EL (cell line): ENCODE measurements at regions not wholly inside any gene's neighbourhood (a gene's known extent, or its start where the extent isn't known, plus 50 kb on each side); places are given as distances from the start of the nearest gene placed in this dataset.

Source experiments
- DNase-seq: peaks from one replicate; pipeline ENCODE4 v3.0.0-alpha.2; 2016

DNA sequence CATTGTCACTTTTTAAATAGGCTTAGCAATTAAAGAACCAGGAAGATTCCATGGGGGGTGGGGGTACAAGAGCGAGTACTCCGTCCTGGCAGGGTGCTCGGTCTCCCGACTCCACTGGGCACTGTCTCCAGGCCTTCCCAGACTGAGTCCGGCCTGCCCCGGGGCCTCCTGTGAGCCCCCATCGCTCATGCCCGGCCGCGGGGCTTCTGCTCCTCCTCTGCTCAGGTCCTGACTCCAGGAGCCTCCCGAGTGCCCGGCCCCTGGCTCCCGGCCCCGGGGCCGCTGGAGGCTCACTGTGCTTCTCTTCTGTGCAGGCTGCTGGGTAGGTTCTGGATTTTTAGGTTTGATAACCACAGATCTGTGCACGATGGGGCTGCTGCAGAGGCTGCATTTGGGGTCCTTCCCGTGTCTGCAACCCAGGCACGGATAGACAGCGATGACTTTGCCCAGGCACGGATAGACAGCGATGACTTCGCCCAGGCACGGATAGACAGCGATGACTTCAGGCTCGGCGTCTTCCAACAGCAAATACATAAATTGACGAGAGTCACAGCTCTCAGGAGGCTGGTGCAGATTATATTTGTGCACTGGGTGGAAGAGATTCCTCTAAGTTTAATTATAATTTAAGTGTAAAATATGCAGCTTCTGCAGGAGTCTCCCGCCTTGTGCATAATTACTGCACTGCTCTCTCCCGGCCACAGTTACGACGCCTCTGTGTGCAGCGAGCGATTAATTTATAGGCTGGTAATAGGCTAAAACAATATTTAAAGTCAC is 74.8 kb upstream of the RXRA start:
- DNase-seq: no peak

DNA sequence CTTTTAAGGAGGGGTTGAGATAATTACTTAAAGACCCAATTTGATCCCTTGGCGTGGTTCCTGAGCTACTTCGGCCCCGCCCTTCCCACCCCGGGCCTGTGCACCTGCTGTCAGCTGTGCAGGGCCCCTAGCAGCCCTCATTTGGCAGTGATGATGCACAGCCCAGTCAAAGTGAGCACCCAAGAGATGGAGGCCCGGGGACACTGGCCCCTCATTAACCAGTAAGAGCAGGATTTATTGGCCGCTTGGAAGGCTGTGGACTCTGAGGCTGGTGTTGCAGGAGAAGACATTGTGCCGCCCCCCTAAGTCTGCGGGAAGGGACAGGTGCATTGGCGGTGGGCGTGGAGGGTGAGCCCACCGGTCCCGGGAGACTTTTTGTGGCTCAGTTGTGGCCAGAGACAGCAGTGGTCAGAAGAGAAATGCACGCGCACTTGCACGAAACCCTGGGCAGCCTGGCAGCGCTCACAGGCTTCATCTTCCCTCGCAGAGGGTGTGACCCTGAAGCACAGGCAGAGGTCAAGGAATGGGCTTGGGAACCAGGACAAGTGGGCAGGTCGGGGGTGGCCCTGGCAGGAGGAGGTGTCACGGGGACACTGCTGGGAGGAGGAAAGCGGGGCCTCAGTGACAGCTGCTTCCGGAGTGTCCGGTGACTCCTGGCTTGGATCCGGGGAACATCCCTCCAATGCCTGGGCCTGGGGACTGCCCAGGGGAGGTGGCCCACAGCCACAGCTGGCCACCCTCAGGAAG is 74.0 kb upstream of the RXRA start:
- DNase-seq: no peak

DNA sequence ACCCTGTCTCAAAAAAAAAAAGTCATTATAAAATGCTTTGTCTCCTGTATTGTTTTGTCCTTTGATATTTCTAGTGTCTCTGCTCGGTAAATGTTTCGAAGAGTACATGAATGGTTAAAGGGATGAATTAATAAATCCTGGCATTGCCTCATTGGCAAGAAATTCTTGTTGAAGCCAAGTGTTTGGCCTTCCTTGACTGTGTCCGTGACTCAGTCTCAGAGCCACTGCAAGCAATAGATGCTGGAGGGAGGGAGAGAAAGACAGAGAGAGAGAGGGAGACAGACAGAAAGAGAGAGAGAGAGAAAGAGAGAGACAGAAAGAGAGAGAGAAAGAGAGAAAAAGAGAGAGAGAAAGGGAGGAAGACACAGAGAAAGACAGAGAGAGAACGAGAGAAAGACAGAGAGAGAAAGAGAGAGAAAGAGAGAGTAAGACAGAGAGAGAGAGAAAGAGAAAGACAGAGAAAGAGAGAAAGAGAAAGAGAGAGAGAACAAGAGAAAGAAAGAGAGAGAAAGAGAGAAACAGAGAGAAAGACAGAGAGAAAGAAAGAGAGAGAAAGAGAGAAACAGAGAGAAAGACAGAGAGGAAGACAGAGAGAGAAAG is 72.5 kb upstream of the RXRA start:
- no peak for DNase-seq

DNA sequence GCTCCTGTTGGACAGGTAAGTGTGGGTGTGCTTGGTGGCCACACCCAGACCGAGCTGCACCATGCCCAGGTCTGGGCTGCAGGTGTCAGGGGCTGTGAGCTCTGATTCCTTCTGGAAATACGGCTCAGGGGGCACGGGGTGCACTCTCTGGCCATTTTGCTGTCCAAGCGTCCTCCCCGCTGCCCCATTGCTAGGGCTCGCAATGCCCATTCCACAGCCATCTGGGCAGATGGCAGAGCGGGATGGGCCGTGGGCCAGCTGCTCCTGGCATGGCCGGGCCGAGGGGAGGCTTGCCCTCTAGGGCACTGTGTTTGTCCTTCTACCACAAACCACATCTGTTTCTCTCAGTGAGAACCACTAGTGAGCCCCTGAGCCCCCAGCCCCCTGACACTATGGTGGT is 67.9 kb upstream of the RXRA start:
- DNase-seq: no peak

DNA sequence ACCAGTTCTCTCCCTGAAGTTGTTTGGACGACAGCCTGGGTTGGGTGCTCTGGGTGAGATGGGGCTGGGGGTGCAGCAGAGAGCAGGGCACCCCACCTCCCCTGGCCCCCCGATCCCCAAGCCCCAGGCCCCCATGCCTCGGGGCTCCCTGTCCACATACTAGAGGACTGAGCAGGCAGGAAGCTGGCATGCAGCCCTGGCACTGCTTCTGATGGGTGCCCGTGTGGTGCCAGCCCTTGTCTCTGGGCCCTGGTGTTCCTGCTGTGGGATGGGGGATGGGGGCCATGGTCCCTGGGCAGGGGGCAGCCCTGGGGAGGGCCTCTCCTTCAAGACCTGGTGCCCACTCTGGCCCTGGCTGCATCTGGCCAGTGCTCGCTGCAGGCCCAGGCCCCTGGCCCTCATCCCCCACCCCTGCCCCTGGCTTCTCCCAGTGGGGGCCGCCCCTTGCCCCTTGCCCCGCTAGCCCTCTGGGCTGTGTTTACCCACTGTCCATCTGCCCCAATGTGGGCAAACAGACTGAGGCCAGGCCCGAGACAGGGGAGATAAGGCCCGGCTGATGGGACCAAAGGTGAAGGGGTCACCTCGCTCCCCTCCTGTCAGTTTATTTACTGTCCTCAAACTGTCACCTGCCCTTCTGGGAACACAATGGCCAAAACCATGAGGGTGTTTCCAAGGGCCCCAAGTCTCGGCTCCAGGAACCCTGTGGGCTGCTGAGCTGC is 67.3 kb upstream of the RXRA start:
- DNase-seq: no peak

DNA sequence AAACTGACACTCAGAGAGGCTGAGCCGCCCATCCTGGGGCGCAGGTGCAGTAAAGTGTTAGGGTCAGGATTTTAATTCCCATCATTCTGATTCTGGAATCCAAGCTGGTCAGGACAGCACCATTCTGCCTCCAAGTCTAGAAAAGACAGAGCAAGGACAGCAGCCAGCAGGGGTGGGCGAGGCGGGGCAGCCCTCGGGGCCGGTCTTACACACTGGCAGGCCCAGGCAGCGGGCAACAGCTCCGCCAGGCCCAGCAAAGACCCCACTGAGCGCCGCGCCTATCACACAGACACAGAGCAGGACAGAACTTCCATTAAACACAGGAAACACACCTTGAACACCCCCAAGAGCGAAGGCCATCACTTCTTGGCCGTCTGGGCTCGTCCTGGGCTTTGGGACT is 66.5 kb upstream of the RXRA start:
- no peak for DNase-seq

DNA sequence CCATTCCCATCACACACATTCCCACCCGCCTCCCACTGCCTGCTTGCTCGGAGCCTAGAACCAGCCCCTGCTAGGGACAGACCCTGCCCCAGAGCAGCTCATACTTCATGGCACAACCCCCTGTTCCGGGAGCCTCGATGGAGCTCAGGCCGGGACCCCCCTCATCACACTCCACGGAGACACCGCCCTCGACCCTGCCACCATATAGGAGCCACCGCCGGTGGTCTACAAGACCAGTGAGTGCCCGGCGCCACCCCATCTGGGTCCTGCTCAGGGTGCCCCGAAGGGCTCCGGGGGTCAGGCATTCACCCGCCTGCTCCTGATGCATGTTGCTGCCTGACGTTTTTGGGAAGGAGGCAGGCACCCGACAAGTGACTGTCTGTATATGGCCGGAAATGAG is 65.5 kb upstream of the RXRA start:
- DNase-seq: no peak

DNA sequence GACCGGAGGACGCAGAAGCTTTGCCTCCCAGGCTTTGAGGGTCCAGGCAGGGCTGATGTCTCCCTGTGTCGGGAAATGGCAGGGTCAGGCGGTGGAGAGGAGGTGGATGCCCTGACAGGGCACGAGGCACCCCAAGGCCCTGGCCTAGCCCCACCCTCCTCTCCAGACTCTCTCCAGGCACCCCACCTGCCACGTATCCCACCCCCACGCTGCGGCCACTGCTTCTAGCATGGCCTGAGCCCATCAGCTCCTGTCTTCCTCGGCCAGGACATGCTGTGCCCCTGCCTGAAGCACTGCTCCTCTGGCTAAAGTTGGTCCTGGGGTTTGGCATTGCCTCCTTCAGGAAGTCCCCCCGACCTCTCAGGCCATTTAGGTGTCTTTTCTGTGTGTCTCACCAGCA is 64.2 kb upstream of the RXRA start:
- no peak for DNase-seq

DNA sequence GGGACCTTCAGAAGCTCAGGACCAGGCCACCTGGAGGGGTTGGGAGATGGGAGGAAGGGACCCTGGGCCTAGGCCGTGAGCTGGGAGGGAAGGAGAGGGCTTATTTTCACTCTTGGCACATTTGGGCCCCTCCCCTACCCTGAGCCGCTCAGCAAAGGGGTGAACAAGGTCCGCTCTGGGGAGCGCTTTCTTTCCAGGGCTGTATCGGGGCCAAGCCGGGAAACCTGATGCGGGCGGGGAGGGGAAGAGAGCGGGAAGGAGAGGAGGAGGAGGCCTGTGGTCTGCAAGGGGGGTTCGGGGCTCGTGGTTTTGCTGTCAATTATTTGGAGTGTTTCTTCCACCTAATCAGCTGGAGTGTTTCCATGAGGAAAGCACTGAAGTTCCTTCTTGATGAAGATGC is 62.7 kb upstream of the RXRA start:
- DNase-seq: no peak

DNA sequence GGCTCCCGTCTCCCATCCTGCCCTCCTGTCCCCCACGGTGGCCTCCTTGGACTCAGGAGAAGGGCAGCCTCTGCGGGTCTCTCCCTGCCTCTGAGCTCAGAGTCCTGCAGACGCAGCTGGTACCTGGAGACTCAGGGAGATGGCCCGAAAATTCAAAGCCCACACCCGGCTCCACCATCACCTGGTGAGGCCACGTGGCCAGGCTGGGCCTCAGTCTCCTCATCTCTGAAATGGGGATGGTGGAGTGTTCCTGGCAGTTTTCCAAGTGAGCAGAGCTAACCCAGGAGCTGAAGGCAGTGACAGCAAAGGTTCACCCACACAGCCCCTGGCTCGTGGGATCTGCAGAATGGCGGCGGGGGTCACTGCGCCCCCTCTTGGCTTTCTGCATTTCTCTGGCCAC is 62.1 kb upstream of the RXRA start:
- no peak for DNase-seq

DNA sequence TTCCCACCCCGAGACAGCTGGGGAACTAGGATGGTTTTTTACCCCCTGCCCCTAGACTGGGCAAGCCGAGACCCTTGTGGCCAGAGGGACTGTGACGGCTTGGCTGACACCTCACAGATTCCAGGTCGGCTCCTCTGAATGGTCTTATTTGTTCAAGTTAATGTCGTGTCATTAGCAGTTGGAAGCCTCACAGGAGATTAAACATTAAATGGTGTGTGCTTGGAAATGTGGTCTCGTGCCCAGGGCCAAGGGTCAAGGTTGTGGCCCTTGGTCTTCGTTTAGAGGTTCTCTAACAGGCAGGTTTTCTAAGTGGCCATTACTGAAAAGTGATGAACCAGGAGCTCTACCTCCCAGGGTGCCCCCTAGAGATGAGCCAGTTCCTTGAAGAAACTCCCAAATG is 61.2 kb upstream of the RXRA start:
- no peak for DNase-seq

DNA sequence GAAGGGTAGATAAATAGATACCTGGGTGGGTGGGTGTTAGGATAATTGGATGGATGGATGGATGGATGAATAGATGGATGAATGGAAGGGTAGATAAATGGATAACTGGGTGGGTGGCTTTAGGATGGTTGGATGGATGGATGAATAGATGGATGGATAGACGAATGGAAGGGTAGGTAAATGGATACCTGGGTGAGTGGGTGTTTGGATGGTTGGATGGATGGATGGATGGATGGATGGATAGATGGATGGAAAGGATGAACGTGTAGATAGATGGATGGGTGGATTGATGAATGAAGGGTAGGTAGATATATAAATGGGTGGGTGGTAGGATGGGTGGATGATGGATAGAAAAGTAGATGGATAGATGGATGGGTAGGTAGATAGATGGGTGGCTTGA is 59.8 kb upstream of the RXRA start:
- no peak for DNase-seq

DNA sequence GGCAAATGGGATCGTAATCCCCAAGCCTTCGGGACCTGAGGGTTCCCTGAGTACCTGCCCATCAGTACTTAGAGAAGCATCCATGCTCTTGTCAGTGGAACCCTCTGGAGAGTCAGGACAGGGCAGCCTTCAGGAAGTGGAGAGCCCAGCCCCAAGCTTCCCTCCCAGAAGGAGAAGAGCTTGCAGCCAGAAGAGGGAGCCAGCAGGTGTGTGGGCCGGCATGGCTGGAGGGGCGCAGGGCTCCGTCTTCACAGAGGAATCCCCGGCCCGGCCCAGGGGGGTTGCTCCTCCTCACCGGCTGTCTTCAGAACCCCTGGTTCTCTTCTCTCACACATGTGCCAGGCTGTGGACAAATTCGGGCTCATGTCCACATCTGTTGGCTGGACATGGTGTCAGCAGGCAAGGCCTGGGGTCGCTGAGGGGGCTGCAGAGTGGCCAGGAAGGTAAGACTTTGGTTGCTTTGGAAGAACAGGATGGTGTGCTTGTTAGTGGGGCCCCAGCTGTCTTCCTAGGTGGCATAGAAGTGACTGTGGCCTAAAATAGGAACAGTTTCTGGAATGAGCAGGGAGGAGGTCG is 58.9 kb upstream of the RXRA start:
- no peak for DNase-seq

DNA sequence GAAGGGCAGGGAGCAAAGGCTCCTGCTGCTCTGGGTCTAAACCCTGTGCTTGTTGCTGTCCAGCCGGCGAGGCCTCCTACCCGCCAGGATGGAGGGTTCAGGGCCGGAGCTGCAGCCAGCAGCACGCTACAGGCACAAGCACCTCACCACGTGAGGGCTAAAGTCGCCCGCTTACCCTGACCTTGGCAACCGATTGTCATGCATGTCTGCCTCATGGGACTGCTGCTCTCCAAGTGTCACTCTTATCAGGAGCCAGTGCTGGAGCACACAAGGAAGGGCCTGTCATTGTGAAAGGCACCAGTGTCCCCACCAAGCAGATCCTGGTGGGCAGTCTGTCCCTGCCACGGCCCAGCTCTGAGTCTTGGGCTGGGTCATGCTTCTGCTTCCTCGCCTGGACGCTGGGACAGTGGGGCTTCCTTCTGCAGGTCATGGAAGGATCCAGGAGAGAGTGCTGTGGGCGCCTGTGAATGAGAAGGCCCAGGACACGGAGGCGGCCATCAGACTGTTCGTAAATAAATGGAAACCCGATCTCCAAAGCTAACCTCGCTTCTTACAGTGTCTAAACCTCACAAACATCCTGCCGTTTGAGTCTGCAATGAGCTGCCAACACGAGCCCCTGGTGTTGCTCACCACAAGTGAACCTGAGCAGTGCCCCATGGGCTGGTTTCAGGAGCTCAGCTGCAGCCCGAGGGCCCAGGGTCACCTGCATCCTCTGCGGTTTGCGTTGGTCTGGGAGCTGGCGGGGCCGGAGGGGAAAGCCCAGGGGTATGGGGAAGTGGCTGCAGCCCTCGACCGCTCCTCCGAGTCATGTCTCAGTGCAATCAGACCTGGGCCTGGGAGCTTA is 58.2 kb upstream of the RXRA start:
- no peak for DNase-seq

DNA sequence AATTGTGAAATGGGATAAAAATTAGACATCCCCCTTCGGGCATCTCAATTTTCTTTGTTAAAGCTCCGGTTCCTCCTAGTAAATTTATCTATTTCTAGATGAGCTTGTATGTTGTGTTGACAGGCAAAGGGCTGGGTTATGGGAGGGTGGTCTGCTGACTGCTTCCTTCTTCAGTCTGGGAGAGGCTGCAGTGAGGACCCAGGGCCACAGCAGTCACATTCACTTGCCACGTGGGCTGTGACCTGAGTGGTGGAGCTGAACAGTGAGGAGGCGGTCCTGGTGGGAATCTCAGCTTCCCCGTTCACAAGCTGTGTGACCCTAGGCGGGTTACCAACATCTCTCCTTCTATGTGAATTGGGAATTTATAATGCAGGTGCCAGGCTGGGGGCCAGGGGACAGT is 57.5 kb upstream of the RXRA start:
- no peak for DNase-seq

DNA sequence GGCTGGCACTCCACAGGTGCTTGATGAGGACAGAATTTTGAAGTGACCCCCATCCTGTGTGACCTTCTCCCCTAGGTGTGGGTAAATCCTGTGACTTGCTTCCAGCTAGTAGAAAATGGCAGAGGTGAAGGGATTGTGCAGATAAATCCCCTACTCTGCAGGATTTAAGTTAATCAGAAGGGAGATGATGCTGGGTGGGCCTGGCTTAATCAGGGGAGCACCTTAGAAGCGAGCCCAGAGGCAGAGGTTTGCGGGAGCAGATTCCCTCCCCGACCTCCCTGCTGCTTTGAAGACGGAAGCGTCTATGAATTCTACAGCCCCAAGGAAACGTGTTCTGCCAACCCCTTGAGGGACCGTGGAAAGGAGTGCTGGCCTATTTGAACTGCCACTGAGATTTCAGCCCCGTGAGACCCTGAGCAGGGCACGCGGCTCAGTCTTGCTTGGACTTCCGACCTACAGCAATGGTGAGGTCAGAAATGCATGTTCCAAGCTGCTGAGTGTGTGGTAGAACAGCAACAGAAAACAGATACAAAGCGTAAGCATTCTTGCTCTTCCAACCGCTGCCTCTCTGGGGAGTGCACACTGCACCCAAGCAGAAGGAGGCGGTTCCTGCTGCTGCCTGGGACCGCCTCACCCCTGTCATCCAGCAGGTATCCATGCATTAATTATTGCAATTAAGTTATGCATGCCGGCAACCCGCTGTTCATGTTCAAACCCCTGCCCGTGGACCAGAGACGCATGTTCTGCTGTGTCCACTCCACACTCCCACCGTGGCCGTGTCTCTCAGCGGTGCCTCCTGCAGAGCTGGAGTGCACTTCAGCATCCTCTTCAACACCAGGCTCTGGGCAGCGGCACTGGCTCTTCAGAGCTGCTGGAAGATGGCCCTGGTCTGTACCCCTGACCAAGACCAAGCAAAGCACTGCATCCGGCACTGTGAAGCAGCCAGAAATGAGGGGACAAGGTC is 54.6 kb upstream of the RXRA start:
- no peak for DNase-seq

DNA sequence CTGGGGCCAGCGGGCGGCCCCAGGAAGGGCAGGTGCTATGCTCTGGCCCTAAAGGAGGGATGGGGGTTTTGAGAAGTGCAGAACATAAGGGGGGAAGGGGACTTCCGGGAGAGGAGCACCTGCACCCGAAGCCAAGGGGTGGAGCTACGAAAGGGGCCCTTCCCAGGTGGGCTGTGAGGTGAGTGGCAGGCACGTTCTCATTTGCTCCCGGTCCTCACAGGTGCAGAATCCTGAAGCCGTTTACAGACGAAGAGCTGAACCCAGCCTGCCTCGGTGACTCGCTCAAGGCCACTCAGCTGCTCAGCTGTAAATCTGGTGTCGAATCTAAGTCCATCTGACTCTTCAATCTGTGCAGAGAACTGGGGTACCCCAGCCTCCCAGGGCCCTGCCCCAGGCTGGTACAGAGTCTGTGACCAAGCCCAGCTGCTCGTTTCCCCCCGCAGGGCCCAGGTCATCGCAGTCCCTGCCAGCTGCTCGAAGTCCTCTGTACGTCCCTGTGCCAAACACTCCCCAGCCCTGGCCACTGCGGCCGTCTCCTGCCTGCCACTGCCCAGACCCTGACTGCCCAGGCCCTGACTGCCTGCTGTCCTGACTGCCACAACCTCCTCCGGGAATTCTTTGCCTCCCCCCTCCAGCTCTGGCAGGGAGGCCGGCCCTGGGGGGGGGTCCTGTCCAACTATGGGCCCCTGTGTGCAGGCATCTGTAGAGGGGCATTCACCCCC is 53.8 kb upstream of the RXRA start:
- no peak for DNase-seq

DNA sequence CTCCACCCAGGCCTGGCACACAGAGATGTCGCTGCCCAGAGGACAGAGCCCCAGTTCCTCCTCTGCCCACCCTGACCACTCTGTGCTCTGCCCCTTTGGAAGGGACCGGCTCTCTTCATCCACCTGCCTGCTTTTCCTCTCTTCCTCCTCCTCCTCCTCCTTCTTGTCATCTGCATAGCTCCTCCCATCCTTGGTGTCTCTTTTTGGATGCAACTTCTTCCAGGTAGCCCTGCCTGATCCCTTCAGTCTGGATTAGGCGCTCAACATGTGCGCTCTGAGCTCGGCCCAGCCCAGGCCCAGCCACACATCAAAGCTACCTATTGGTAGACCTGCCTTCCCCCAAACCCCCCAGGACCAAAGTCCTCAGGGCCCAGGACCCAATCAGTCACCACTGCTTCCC is 52.6 kb upstream of the RXRA start:
- no peak for DNase-seq

DNA sequence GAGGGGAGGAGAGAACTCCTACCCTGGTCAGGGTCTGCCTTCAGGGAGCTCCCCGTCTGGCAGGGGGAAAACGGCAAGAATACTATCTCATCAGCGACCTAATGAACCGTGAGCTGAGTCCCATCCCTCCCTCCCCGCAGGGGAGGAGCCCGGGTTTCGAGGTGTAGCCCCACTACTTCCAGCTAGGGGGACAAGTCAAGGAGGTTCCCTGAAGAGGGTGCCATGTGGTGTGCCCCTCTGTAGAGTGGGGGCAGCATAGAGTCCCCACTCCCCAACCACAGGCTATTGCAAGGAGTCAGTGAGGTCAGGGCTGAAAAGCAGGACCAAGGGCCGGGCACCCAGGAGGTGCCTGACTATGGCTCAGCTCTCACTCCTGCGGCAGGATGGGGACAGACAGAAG is 50.9 kb upstream of the RXRA start:
- no peak for DNase-seq

DNA sequence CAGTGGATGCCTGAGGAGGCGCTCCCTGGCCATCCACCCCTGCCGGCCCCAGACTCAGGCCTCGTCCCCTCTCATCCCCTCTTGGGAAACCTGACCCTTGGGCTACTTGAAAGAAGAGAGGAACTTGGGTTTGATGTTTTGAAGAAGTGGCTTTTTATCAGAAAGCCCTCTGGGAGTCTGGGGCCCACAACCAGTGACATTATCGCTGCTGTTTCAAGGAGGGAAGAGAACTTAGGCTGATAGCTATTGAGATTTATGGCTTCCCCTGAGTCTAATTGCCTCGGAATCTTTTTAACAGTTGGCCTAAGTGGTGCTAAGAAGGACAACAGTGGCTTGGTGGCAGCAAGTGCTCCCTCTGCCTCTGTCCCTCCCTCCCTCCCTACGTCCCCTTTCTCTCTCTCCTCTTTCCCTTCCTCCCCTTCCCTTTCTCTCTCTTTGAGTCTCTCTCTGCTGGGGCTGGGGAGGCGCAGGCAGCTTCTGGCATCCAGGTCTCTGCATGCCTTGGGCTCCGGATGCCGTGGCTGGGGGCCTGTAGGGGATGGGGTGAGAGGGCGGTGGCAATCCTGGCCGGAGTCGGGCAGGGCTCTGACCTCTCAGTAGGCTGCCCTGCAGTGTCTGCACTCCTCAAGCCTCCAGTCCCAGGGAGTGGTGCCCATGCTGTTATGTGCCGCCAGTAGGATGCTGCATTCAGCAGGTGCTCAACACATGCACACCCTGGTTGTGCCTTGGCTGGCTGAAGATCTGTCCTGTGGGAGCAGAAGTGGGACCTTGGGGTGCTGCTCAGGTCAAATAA is 49.6 kb upstream of the RXRA start:
- no peak for DNase-seq
